Trophoblast cell (in vitro differentiated cells and primary cell): ENCODE measurements at regions not wholly inside any gene's neighbourhood (a gene's known extent, or its start where the extent isn't known, plus 50 kb on each side); places are given as distances from the start of the nearest gene placed in this dataset.

Experiments used
- DNase-seq, 2 donors: peaks; one replicate each; pipeline ENCODE4 v3.0.0-alpha.2; 2016
- H2AFZ ChIP-seq: 2 replicates; pipeline ENCODE4 v1.6.1; 2013; ENCODE audit warnings: low read length, moderate library complexity, mild to moderate bottlenecking; ENCODE audit not compliant: insufficient read depth, poor library complexity
- H2AK5ac ChIP-seq: 2 replicates; pipeline ENCODE4 v1.6.1; 2013; ENCODE audit warnings: mild to moderate bottlenecking, low read length
- H2BK120ac ChIP-seq: 2 replicates; pipeline ENCODE4 v1.6.1; 2013; ENCODE audit warnings: low read length, mild to moderate bottlenecking, moderate library complexity; ENCODE audit not compliant: insufficient read depth, poor library complexity
- H2BK12ac ChIP-seq: 2 replicates; pipeline ENCODE4 v1.6.1; 2013; ENCODE audit warnings: mild to moderate bottlenecking, low read length, moderate library complexity
- H2BK5ac ChIP-seq: 2 replicates; pipeline ENCODE4 v1.6.1; 2013; ENCODE audit warnings: low read length, low read depth, moderate library complexity, mild to moderate bottlenecking; ENCODE audit not compliant: poor library complexity
- H3K14ac ChIP-seq: 2 replicates; pipeline ENCODE4 v1.6.1; 2013; ENCODE audit warnings: mild to moderate bottlenecking, low read length
- H3K18ac ChIP-seq: 2 replicates; pipeline ENCODE4 v1.6.1; 2013; ENCODE audit warnings: mild to moderate bottlenecking, low read length
- H3K23ac ChIP-seq: 2 replicates; pipeline ENCODE4 v1.6.1; 2013; ENCODE audit warnings: low read length
- H3K27ac ChIP-seq: 2 replicates; pipeline ENCODE4 v1.5.1; 2013; ENCODE audit warnings: low read depth, mild to moderate bottlenecking, inconsistent platforms, low read length, moderate library complexity
- H3K27me3 ChIP-seq: 2 replicates; pipeline ENCODE4 v1.6.1; 2013; ENCODE audit warnings: inconsistent platforms, mild to moderate bottlenecking, low read length, moderate library complexity; ENCODE audit not compliant: insufficient read depth
- H3K36me3 ChIP-seq, 2 experiments: 1 replicate in 1 of 2; 2 replicates in 1 of 2; pipeline ENCODE4 v1.6.1; 2013; ENCODE audit warnings: low read length in 2 of 2, mild to moderate bottlenecking in 2 of 2, moderate library complexity in 1 of 2; ENCODE audit not compliant: insufficient read depth in 2 of 2, control insufficient read depth in 1 of 2
- H3K4ac ChIP-seq: 2 replicates; pipeline ENCODE4 v1.6.1; 2013; ENCODE audit warnings: low read depth, mild to moderate bottlenecking, low read length, moderate library complexity
- H3K4me1 ChIP-seq, 2 experiments: 1 replicate in 1 of 2; 2 replicates in 1 of 2; pipeline ENCODE4 v1.6.1; 2013; ENCODE audit warnings: low read length in 2 of 2, mild to moderate bottlenecking in 2 of 2, moderate library complexity in 1 of 2; ENCODE audit not compliant: insufficient read depth in 2 of 2, control insufficient read depth in 1 of 2
- H3K4me2 ChIP-seq: 2 replicates; pipeline ENCODE4 v1.6.1; 2013; ENCODE audit warnings: inconsistent platforms, mild to moderate bottlenecking, low read length, moderate library complexity
- H3K4me3 ChIP-seq: 2 replicates; pipeline ENCODE4 v1.5.1; 2013; ENCODE audit warnings: mild to moderate bottlenecking, low read depth, low read length, inconsistent platforms
- H3K79me1 ChIP-seq: one replicate; pipeline ENCODE4 v1.6.1; 2013; ENCODE audit warnings: low read length
- H3K79me2 ChIP-seq: 2 replicates; pipeline ENCODE4 v1.6.1; 2013; ENCODE audit warnings: low read length, mild to moderate bottlenecking; ENCODE audit not compliant: control insufficient read depth, insufficient read depth, poor library complexity
- H3K9ac ChIP-seq: 2 replicates; pipeline ENCODE4 v1.6.1; 2013; ENCODE audit warnings: mild to moderate bottlenecking, low read length
- H3K9me3 ChIP-seq: 2 replicates; pipeline ENCODE4 v1.6.1; 2013; ENCODE audit warnings: low read depth, mild to moderate bottlenecking, control low read depth, inconsistent platforms, low read length; ENCODE audit not compliant: insufficient read depth
- H4K12ac ChIP-seq: 2 replicates; pipeline ENCODE4 v1.6.1; 2013; ENCODE audit warnings: low read depth, mild to moderate bottlenecking, low read length, moderate library complexity
- H4K8ac ChIP-seq: 2 replicates; pipeline ENCODE4 v1.6.1; 2013; ENCODE audit warnings: low read depth, mild to moderate bottlenecking, low read length, moderate library complexity
- H4K91ac ChIP-seq: one replicate; pipeline ENCODE4 v1.6.1; 2013; ENCODE audit warnings: low read depth, mild to moderate bottlenecking, low read length, moderate library complexity
- WGBS: extraction: QIAGEN DNeasy Blood & Tissue Kit; methylation state at CpG from one replicate; pipeline ENCODE4 v1.1.7; 2013; ENCODE audit warnings: missing lambda C conversion rate; ENCODE audit not compliant: insufficient read length, insufficient coverage; ENCODE audit errors: extremely low coverage; 5-methylcytosine and 5-hydroxymethylcytosine counted together

- Histone ChIP-seq H2BK12ac (peak overlapping the region; percentile 1), H3K36me3 (no peaks in the 10 kb centered on the region), H4K91ac (no peak overlapping the region), H4K12ac (no peak overlapping the region), H2BK5ac (no peak overlapping the region), H3K27me3 (no peaks in the 10 kb centered on the region), H3K9ac (no peak overlapping the region), H3K27ac (no peak overlapping the region), H3K14ac (no peak overlapping the region), H3K79me2 (no peaks in the 10 kb centered on the region), H4K8ac (no peak overlapping the region), H2AK5ac (no peak overlapping the region), H3K4me2 (no peak overlapping the region), H3K4me1 (peaks cover 0 to 2% of the 10 kb centered on the region in 2 experiments), H3K4me3 (no peak overlapping the region), H3K23ac (no peak overlapping the region), H3K18ac (no peak overlapping the region), H3K9me3 (peaks cover 6% of the 10 kb centered on the region), H3K4ac (no peak overlapping the region), H2AFZ (no peak overlapping the region), H3K79me1 (peaks cover 4% of the 10 kb centered on the region), H2BK120ac (no peak overlapping the region)
- no CpG with 5 or more reads among the region's 6 CpGs for WGBS
- no peak for DNase-seq
These were observed 317.6 kb downstream of the RPS24 start for GRCh38 chr10:78351283-78351682.

GRCh38 chr10:78351809-78352208, 318.1 kb downstream of the RPS24 start:
- H3K27ac ChIP-seq = no peak overlapping the region
- no peak overlapping the region for H4K8ac ChIP-seq
- H3K4me2 ChIP-seq = no peak overlapping the region
- no peak overlapping the region for H2BK5ac ChIP-seq
- H3K9ac ChIP-seq = no peak overlapping the region
- H2AFZ ChIP-seq = no peak overlapping the region
- no peak overlapping the region for H3K18ac ChIP-seq
- no peak overlapping the region for H3K14ac ChIP-seq
- H3K4me1 ChIP-seq = peaks cover 0 to 4% of the 10 kb centered on the region in 2 experiments
- H4K91ac ChIP-seq = no peak overlapping the region
- H3K79me2 ChIP-seq = no peaks in the 10 kb centered on the region
- no peak overlapping the region for H2BK120ac ChIP-seq
- no peak overlapping the region for H3K4ac ChIP-seq
- H3K36me3 ChIP-seq = no peaks in the 10 kb centered on the region
- H2AK5ac ChIP-seq = no peak overlapping the region
- DNase-seq = no peak
- H3K4me3 ChIP-seq = no peak overlapping the region
- H3K27me3 ChIP-seq = no peaks in the 10 kb centered on the region
- no peak overlapping the region for H3K23ac ChIP-seq
- WGBS = no CpG with 5 or more reads among the region's 3 CpGs
- H3K79me1 ChIP-seq = peaks cover 8% of the 10 kb centered on the region
- no peak overlapping the region for H2BK12ac ChIP-seq
- H3K9me3 ChIP-seq = peaks cover 6% of the 10 kb centered on the region
- H4K12ac ChIP-seq = no peak overlapping the region

GRCh38 chr10:78353636-78354035, 320.0 kb downstream of the RPS24 start:
- Histone ChIP-seq H3K27me3 (no peaks in the 10 kb centered on the region), H2AFZ (no peak overlapping the region), H3K18ac (no peak overlapping the region), H2AK5ac (no peak overlapping the region), H3K9ac (no peak overlapping the region), H2BK5ac (no peak overlapping the region), H3K4me3 (no peak overlapping the region), H4K8ac (no peak overlapping the region), H3K79me2 (peaks cover 2% of the 10 kb centered on the region), H3K27ac (no peak overlapping the region), H3K23ac (no peak overlapping the region), H4K91ac (peak overlapping the region; percentile 34), H3K79me1 (peaks cover 15% of the 10 kb centered on the region), H3K4me2 (no peak overlapping the region), H3K9me3 (no peaks in the 10 kb centered on the region), H3K36me3 (no peaks in the 10 kb centered on the region), H4K12ac (no peak overlapping the region), H3K4ac (no peak overlapping the region), H2BK12ac (no peak overlapping the region), H3K14ac (no peak overlapping the region), H2BK120ac (no peak overlapping the region), H3K4me1 (peaks cover 7 to 16% of the 10 kb centered on the region in 2 experiments)
- WGBS = no CpG with 5 or more reads among the region's 3 CpGs
- no peak for DNase-seq

- no peak overlapping the region for H2BK120ac ChIP-seq
- no peaks in the 10 kb centered on the region for H3K9me3 ChIP-seq
- WGBS = no CpG with 5 or more reads among the region's 7 CpGs
- no peak overlapping the region for H4K12ac ChIP-seq
- peaks cover 11 to 20% of the 10 kb centered on the region in 2 experiments for H3K4me1 ChIP-seq
- no peak overlapping the region for H3K18ac ChIP-seq
- peak overlapping the region; percentile 37 for H2BK12ac ChIP-seq
- no peak overlapping the region for H2AK5ac ChIP-seq
- H3K36me3 ChIP-seq = no peaks in the 10 kb centered on the region
- no peak overlapping the region for H3K14ac ChIP-seq
- H4K91ac ChIP-seq = no peak overlapping the region
- no peak overlapping the region for H3K23ac ChIP-seq
- peaks cover 7% of the 10 kb centered on the region for H3K79me2 ChIP-seq
- H4K8ac ChIP-seq = no peak overlapping the region
- H3K9ac ChIP-seq = no peak overlapping the region
- no peak overlapping the region for H2AFZ ChIP-seq
- H2BK5ac ChIP-seq = no peak overlapping the region
- DNase-seq = no peak
- H3K79me1 ChIP-seq = peaks cover 19% of the 10 kb centered on the region
- no peak overlapping the region for H3K27ac ChIP-seq
- H3K4me3 ChIP-seq = no peak overlapping the region
- H3K4ac ChIP-seq = no peak overlapping the region
- H3K27me3 ChIP-seq = no peaks in the 10 kb centered on the region
- no peak overlapping the region for H3K4me2 ChIP-seq
These were observed 320.4 kb downstream of the RPS24 start for GRCh38 chr10:78354101-78354500.
